Left forelimb (tissue), 1 donor: ENCODE measurements at regions not wholly inside any gene's neighbourhood (a gene's known extent, or its start where the extent isn't known, plus 50 kb on each side); places are given as distances from the start of the nearest gene placed in this dataset.

ENCODE experiments used
- DNase-seq: peaks from one replicate; pipeline ENCODE4 v3.0.0-alpha.2; 2018; ENCODE audit warnings: low spot score

DNA sequence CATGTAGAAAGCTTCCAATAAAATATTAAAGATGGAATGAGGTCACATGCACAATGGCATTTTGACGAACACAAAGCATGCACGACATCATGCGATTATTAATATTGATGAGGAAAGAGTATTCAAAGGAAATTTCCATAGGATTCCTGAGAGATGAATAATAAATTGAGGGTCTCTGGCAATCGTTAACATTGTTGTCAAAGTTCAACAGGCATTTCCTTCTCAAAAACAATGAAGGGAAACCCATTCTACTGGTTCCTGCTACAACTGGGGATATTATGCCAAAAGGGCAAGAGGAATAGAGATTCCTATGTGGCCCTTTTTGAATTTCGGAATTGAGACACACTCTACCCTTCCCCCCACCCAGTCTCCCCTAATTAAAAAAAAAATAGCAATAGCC lies 128.3 kb upstream of the NUDT7 start:
- no peak for DNase-seq

DNA sequence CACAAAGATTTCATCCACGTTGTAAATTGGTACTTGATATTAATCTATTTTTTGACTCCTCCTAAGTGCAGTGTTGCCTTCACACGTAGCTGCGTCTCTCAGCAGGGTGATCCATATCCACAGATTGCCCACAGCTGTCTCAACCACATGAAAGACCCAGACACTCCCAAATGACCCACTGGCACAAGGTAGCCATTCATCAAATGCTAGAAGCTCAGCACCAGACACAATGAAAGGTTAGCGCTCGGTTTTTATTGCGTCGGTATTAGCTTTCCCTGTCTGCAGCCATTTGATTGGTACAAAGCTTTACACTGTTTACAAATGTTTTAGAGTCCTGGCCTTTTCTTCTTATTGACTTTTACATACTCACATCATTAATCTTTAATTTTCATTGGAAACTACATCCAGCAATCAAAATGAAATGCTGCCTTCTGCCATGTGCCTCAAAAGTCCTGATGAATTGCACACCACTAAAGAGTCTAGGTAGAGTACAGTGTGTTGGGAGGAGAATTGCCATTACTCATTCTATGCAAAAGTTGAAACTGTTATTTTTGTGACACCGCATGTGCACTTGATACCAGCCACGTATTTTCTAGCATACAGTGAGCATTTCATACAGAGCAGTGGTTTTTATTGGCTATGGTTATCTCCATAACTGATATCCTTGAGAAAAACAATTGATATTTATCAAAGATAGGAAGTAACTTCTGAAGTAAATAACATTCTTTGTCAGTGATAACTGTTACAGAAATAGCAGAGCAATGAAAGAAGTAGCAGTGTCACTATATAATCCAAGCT lies 127.3 kb upstream of the NUDT7 start:
- no peak for DNase-seq

DNA sequence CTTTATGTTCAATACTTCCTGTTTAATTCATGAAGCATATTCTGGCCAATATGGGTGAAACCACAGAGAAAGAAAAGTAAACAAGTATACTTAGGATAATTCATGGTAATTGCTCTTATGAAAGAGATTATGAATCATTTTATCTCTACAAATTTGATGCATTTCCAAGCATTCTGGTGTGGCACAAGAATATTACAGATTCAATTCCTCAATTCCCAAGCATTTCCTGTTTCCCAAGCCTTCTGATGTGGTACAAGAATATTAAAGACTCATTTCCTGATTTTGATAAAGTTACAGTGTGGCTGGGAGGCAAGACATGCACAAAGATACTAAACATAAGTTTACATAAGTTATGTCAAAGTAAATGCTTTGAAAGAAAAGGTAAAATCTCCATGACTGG lies 126.1 kb upstream of the NUDT7 start:
- no peak for DNase-seq

GRCh38 chr16:77599793-77600415 lies 122.4 kb upstream of the NUDT7 start:
- DNase-seq, result no peak

GRCh38 chr16:77600555-77600954 lies 121.8 kb upstream of the NUDT7 start:
- no peak for DNase-seq

DNA sequence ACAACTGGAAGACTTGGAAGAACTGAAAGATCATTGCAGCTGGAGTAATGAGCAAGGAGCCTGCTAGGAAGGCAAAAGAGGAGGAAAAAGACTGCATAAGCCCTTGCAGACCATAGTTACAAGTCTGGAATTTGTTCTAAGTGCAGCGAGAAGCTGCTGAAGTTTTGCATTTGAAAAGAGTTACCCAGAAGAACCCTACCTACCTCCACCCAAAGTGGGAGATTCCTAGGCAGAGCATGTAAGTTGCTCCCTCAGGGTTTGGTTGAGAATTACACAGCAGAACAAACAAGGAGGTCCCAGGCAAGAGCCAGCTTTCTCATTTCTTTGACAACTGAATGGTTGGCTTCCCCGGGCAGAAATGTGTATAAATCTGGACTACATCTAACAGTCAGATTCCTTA lies 118.7 kb upstream of the NUDT7 start:
- DNase-seq, result no peak

GRCh38 chr16:77610496-77610895 lies 111.8 kb upstream of the NUDT7 start:
- no peak for DNase-seq

- no peak for DNase-seq
These were observed 110.9 kb upstream of the NUDT7 start for GRCh38 chr16:77611386-77611785.

DNA sequence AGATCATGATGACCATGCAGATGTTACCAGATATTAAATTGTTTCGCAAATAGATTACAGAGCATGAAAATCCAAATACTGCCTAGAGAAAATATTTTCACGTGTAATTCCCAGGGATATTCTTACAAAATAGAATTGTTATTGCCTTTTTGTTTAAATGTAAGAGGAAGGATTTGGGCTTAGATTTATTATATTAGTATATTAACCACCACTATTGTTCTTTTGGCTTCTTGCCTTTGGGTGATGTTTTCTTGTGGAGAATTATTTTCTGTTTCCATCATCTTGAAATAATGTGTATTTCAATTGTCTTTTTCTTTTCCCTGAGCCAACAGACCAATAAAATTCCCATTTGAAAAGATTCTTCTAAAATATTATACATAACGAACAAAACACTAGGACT lies 109.7 kb upstream of the NUDT7 start:
- no peak for DNase-seq

DNA sequence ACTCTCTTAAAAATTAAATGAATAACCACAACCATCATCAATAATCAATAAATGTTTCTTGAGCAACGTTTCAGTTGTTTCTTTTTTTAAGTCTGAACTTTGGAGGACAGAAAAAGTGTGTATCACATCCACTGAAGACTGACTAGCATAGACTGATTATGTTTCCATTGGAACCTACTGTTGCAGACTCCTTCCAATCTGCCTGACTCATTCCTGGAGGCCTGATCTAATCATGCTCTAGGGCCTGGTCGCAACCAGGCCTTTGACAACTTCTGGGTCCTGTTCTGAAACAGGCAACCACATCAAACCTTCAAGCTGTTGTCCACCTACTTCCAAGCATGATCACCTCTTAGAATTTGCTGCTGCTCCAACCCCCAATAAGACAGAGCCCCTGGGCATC lies 109.2 kb upstream of the NUDT7 start:
- DNase-seq, result no peak

GRCh38 chr16:77617553-77617952 lies 104.8 kb upstream of the NUDT7 start:
- no peak for DNase-seq

- DNase-seq, result no peak
These were observed 104.3 kb upstream of the NUDT7 start for GRCh38 chr16:77617996-77618395.

DNA sequence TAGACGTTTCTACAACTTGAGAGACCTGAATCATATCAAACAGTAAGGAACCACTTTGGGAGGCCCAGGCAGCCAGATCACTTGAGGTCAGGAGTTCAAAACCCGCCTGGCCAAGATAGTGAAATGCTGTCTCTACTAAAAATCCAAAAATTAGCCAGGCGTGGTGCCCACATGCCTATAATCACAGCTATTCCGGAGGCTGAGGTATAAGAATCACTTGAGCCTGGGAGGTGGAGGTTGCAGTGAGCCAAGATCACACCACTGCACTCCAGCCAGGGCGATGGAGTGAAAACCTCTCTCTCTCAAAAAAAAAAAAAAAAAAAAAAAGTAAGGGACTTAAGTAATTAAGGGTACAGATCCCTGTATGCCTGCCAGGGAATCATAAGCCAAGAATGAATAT lies 103.4 kb upstream of the NUDT7 start:
- no peak for DNase-seq

DNA sequence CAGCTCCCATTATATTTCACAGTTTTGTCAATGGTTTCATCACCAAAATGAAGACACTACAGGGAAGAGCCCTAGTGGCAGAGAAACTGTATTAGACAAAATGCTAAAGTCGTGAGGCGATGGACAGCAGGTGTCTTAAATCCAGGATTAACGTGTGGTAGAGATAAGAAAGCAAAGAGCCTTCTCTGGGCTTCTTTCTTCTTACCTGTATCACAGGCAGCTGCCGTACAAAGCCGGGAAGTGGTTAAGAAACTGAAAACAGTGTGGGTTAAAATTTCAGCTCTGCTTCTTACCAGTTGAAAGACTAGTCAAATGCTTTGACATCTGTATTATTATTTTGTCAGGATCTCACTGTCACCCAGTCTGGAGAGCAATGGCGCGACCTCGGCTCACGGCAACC lies 98.2 kb upstream of the NUDT7 start:
- no peak for DNase-seq

DNA sequence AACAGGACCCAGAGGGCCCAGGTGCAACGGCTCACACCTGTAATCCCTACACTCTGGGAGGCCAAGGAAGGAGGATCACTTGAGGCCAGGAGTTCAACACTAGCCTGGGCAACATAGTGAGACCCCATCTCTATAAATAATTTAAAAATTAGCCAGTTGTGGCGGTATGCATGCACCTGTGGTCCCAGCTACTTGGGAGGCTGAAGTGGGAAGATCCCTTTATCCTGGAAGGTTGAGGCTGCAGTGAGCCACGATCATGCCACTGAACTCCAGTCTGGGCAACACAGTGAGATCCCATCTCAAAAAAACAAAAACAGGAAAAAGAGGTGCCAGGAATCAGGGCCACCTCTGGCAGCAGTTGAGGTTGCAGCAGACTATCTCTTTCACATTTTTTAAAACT lies 85.7 kb upstream of the NUDT7 start:
- DNase-seq, result no peak

DNA sequence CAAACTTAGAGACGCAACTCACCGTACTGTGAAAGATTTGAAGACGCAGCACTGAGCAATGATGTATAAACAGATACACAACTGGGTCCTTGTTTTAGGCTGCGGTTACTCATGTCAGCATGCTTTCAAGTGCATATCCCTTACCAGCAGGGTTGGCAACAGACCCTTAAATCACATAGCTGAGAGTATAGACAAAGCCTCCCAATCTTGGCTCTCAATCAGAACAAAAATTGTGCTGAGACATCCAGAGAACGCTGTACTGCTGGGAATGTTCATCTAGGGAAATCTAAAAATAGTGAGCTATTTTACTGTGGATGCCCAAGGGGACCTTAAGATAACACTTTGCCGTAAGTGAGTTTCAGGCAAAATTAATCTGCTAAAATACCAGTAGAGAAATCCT lies 84.4 kb upstream of the NUDT7 start:
- DNase-seq, result no peak

DNA sequence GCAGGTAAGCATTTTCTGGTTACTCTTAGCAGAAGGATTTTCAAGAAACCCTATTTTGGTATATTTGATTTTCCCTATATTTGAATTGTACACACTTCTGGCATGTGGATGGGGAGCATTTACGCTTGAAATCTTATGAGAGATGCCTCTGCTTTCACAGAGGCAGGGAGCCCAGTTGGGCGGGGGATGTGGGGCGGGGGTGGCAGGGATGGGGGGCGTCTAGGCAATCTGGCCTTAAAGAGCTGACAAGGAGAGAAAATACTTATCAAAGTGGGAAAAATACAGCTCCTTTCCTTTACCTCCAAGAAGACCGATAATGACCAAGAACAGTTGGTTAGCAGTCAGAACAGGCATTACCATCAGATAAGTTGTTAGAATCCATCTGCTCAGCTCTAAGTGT lies 79.1 kb upstream of the NUDT7 start:
- DNase-seq, result no peak

- no peak for DNase-seq
These were observed 76.5 kb upstream of the NUDT7 start for GRCh38 chr16:77645764-77646163.

DNA sequence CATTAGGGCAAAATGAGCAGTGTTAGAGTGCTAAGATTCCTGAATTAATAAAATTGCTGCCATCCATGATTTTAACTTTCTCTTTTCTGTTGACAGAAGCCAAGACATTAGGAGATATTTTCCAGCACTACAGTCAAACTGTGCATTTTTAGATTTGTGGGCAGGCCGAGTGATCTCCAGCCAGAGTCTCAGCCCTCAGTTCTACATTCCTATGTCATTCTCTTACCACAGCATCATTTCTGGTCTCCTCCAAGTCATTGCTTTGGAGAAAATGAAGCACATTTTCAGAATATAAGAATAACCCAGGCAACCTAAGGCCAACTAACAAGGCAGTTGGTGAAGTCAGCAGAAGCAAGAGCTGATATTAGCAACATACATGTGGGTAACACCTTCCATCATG lies 74.6 kb upstream of the NUDT7 start:
- no peak for DNase-seq

GRCh38 chr16:77650761-77651160 lies 71.6 kb upstream of the NUDT7 start:
- DNase-seq, result no peak

GRCh38 chr16:77652399-77652798 lies 69.9 kb upstream of the NUDT7 start:
- no peak for DNase-seq

- no peak for DNase-seq
These were observed 65.3 kb upstream of the NUDT7 start for GRCh38 chr16:77657016-77657415.

GRCh38 chr16:77660311-77660710 lies 62.0 kb upstream of the NUDT7 start:
- no peak for DNase-seq

DNA sequence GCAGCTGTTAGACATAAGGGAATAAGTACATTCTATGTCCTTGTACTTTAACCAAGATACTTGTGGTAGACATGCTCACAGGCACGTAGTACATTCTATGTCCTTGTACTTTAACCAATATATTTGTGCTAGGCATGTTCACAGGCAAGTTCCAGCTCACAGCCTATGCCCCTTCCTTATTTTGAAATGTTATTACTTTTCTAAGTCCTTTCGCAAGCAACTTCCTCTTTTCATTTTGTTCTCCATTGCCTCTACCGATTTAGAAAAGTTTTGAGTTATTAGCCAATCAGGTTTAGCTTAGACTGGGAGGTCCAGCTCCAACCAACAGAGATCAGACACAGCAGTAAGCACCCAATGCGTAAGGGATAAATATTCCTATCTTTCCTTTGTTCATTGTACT lies 60.1 kb upstream of the NUDT7 start:
- no peak for DNase-seq
